Body of pancreas (tissue), 4 donors: ENCODE measurements at regions not wholly inside any gene's neighbourhood (a gene's known extent, or its start where the extent isn't known, plus 50 kb on each side); places are given as distances from the start of the nearest gene placed in this dataset.

Experiments used
- ATAC-seq: fragments of 150-250 bp; one replicate; pipeline ENCODE4 v1.9.1; 2016
- DNase-seq, 4 donors: peaks; one replicate each; pipeline ENCODE4 v3.0.0-alpha.2; 2019
- H3K27ac ChIP-seq, 4 donors: fragments of 200-600 bp; sonication (generic); 1 replicate in 3 of 4; 2 replicates in 1 of 4; pipeline versions ENCODE4 v1.5.1 to v1.6.1; 2016 to 2019; ENCODE audit warnings: mild to moderate bottlenecking in 1 of 4, mixed read lengths in 1 of 4, moderate library complexity in 1 of 4
- H3K27me3 ChIP-seq, 2 donors: fragments of 200-600 bp; sonication (generic); one replicate each; pipeline ENCODE4 v1.6.0; 2016; ENCODE audit warnings: mild to moderate bottlenecking in 1 of 2
- H3K36me3 ChIP-seq, 2 donors: fragments of 200-600 bp; sonication (generic); replicated peaks in 1 of 2; 2 replicates each; pipeline ENCODE4 v1.5.1; 2016; ENCODE audit warnings: low read depth in 2 of 2; ENCODE audit not compliant: insufficient read depth in 1 of 2
- H3K4me1 ChIP-seq: fragments of 200-600 bp; sonication (generic); one replicate; pipeline ENCODE4 v1.6.0; 2016
- H3K4me3 ChIP-seq, 2 donors: fragments of 200-600 bp; sonication (generic); 1 replicate in 1 of 2; 2 replicates in 1 of 2; pipeline ENCODE4 v1.5.1; 2016 to 2019
- H3K9me3 ChIP-seq, 3 donors: fragments of 200-600 bp; sonication (generic); 1 replicate in 2 of 3; 2 replicates in 1 of 3; pipeline ENCODE4 v1.5.1; 2016
- POLR2A ChIP-seq, 3 donors: fragments of 450-650 bp; IDR thresholded peaks; one replicate each; pipeline ENCODE4 v1.6.1; 2016; ENCODE audit warnings: antibody characterized with exemption in 3 of 3, mild to moderate bottlenecking in 2 of 3
- WGBS, 2 donors: methylation state at CpG; one replicate each; pipeline ENCODE4 v1.1.5; 2017; 5-methylcytosine and 5-hydroxymethylcytosine counted together
- intact Hi-C: fragments of 100-400 bp; cut with DNase I; formaldehyde crosslinking; loops from one replicate; pipeline ENCODE4 v1.15.1; 2023
- TF ChIP-seq, protein P1 (sequence below), 7 experiments: fragments of 450-650 bp in 4 of 7; fragments of 200-600 bp in 3 of 7; sonication (generic) in 3 of 7; IDR thresholded peaks; one replicate each; pipeline ENCODE4 v1.5.1; 2016 to 2019; ENCODE audit warnings: antibody characterized with exemption in 7 of 7

DNA sequence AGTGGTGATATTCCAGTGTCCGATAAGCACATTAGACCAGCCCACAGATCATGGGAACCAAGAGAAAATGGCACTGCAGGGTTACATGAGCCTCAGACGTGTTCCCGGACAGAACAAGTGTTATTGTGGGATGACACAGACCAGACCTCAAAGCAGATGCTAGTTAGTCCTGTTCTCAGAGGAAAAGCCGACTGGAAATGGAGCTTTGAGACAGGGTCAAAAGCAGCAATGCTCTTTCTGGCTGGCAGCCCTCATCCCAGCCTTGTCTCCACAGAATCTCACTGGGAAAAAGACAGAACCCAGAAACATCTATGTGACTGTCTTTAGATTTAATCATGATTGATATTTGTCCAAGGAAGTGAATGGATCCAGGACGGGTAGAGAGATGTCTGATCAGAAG is 506.8 kb downstream of the INSC start:
- H3K27me3 ChIP-seq, result no peaks in the 10 kb centered on the region
- no peaks in the 10 kb centered on the region for H3K36me3 ChIP-seq
- 71 to 84% methylated on average over 5 of the region's 5 CpGs for WGBS, 2 donors
- H3K27ac ChIP-seq, result no peak overlapping the region
- no peak overlapping the region for H3K4me3 ChIP-seq
- no peaks in the 10 kb centered on the region for H3K4me1 ChIP-seq
- TF ChIP-seq, protein P1, sequence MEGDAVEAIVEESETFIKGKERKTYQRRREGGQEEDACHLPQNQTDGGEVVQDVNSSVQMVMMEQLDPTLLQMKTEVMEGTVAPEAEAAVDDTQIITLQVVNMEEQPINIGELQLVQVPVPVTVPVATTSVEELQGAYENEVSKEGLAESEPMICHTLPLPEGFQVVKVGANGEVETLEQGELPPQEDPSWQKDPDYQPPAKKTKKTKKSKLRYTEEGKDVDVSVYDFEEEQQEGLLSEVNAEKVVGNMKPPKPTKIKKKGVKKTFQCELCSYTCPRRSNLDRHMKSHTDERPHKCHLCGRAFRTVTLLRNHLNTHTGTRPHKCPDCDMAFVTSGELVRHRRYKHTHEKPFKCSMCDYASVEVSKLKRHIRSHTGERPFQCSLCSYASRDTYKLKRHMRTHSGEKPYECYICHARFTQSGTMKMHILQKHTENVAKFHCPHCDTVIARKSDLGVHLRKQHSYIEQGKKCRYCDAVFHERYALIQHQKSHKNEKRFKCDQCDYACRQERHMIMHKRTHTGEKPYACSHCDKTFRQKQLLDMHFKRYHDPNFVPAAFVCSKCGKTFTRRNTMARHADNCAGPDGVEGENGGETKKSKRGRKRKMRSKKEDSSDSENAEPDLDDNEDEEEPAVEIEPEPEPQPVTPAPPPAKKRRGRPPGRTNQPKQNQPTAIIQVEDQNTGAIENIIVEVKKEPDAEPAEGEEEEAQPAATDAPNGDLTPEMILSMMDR (IDR thresholded peaks at IDR 0.05), result no peak
- no peak for TF ChIP-seq POLR2A (IDR thresholded peaks at IDR 0.05)
- intact Hi-C loops, result no loop called here
- DNase-seq (peak in 1 of 4 donors; percentile 16), ATAC-seq (peak; percentile 24)
- H3K9me3 ChIP-seq, result no peaks in the 10 kb centered on the region

GRCh38 chr11:15622231-15622890 is 507.6 kb downstream of the INSC start:
- no peaks in the 10 kb centered on the region for H3K36me3 ChIP-seq
- WGBS, 2 donors, result 65 to 73% methylated on average over 7 to 8 of the region's 8 CpGs
- intact Hi-C loops, result no loop called here
- no peak for TF ChIP-seq POLR2A (IDR thresholded peaks at IDR 0.05)
- TF ChIP-seq, protein P1 (IDR thresholded peaks at IDR 0.05), result no peak
- H3K27ac ChIP-seq, result no peak overlapping the region
- no peaks in the 10 kb centered on the region for H3K9me3 ChIP-seq
- no peak overlapping the region for H3K4me3 ChIP-seq
- no peaks in the 10 kb centered on the region for H3K27me3 ChIP-seq
- H3K4me1 ChIP-seq, result no peaks in the 10 kb centered on the region
- DNase-seq, result no peak
- no peak for ATAC-seq

DNA sequence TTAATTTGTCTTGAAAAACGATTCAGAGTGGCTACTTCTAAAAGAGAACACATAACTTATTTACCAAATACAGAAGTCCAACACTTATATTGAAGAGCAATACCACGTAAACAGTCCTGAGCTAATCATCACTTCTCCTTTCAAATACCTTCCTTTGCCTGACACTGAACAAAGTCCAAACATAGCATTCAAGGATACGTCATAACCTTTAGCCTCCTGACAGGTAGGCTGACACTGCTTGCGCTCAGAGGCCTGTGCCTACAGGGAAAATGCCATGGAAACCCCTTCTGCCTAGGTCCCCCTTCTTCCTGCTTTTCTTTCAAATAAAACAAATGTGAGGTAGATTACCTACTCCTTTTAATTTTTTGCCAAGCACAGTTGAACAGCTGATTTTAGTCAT is 510.0 kb downstream of the INSC start:
- TF ChIP-seq, protein P1 (IDR thresholded peaks at IDR 0.05), result no peak
- TF ChIP-seq POLR2A (IDR thresholded peaks at IDR 0.05), result no peak
- ATAC-seq (no peak), DNase-seq (no peak)
- WGBS, 2 donors, result 63 to 73% methylated on average over 4 of the region's 4 CpGs
- H3K27ac ChIP-seq, result no peak overlapping the region
- H3K4me3 ChIP-seq, result no peak overlapping the region
- H3K27me3 ChIP-seq, result no peaks in the 10 kb centered on the region
- intact Hi-C loops, result no loop called here
- no peaks in the 10 kb centered on the region for H3K9me3 ChIP-seq
- no peaks in the 10 kb centered on the region for H3K36me3 ChIP-seq
- no peaks in the 10 kb centered on the region for H3K4me1 ChIP-seq

DNA sequence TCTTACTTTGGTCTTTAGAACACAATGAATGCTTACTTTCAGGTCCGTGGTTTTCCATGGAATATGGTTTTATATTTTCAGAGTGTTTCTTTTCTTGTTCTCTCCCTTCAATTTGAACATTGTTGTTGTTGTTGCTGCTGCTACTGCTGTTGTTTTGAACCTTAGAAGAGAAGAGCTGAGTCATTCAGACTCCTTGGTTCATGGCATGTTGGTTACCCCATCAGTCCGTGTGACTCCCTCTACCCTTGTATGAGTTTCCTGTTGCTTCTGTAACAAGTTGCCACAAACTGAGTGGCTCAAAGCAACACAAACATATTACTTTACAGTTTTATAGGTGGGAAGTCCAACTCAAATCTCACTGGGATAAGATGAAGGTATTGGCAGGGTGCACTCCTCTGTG is 511.0 kb downstream of the INSC start:
- ATAC-seq, result no peak
- TF ChIP-seq, protein P1 (IDR thresholded peaks at IDR 0.05), result no peak
- TF ChIP-seq POLR2A (IDR thresholded peaks at IDR 0.05), result no peak
- WGBS, 2 donors, result 79 to 84% methylated on average over 2 of the region's 2 CpGs

DNA sequence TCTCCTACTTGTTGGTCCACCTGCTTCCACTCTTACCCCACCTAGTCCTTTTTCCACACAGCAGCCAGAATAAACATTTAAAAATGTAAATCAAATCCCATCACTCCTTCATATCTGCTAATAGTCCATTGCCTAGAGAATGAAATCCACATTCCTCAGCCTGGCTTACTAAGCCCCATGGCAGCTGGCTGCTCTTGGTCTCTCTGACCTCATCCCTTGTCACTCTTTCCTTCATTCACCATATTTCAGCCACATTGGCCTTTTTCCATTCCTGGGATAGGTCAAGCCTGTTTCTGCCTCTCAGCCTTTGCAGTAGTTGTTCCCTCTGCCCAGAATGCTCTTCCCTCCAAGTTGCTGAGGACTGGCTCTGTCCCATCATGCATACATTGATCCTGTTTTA is 512.8 kb downstream of the INSC start:
- H3K36me3 ChIP-seq, result no peaks in the 10 kb centered on the region
- no peak for DNase-seq
- no peak for TF ChIP-seq POLR2A (IDR thresholded peaks at IDR 0.05)
- TF ChIP-seq, protein P1 (IDR thresholded peaks at IDR 0.05), result no peak
- intact Hi-C loops, result no loop called here
- H3K4me1 ChIP-seq, result no peaks in the 10 kb centered on the region
- no peaks in the 10 kb centered on the region for H3K27me3 ChIP-seq
- no peak overlapping the region for H3K27ac ChIP-seq
- H3K9me3 ChIP-seq, result no peaks in the 10 kb centered on the region
- ATAC-seq, result no peak
- H3K4me3 ChIP-seq, result no peak overlapping the region

More for the DNA sequence above, 511.0 kb downstream of the INSC start:
- Histone ChIP-seq H3K4me1 (no peaks in the 10 kb centered on the region), H3K27me3 (no peaks in the 10 kb centered on the region), H3K36me3 (no peaks in the 10 kb centered on the region), H3K9me3 (no peaks in the 10 kb centered on the region), H3K27ac (no peak overlapping the region), H3K4me3 (no peak overlapping the region)
- no peak for DNase-seq
- intact Hi-C loops, result no loop called here
